HepG2 (cell line): ENCODE measurements at regions not wholly inside any gene's neighbourhood (a gene's known extent, or its start where the extent isn't known, plus 50 kb on each side); places are given as distances from the start of the nearest gene placed in this dataset.

Experiments
- CTCF ChIP-seq: sonication (generic); formaldehyde crosslinking; IDR thresholded peaks from 2 replicates; pipeline ENCODE4 v1.5.0; 2020; ENCODE audit warnings: mild to moderate bottlenecking, missing genetic modification reagents, moderate library complexity
- IRF1 ChIP-seq: sonication (generic); formaldehyde crosslinking; IDR thresholded peaks from 2 replicates; pipeline ENCODE4 v1.4.0; 2020; ENCODE audit warnings: low read depth, mild to moderate bottlenecking, missing genetic modification reagents
- IRF2 ChIP-seq: IDR thresholded peaks from 2 replicates; pipeline ENCODE4 v1.6.1; 2018; ENCODE audit warnings: missing genetic modification reagents, missing compliant biosample characterization
- MAFF ChIP-seq: IDR thresholded peaks from 2 replicates; pipeline ENCODE4 v1.6.1; 2011; ENCODE audit warnings: low read depth, low read length, improper control_type of control experiment
- POLR2A ChIP-seq, 2 experiments: IDR thresholded peaks; 2 replicates each; pipeline ENCODE4 v1.6.1; 2011; ENCODE audit warnings: low read depth in 2 of 2, low read length in 2 of 2, mild to moderate bottlenecking in 1 of 2, moderate library complexity in 1 of 2; ENCODE audit not compliant: insufficient read depth in 1 of 2
- SMAD3 ChIP-seq: sonication (generic); formaldehyde crosslinking; IDR thresholded peaks from 2 replicates; pipeline ENCODE4 v1.4.0; 2020; ENCODE audit warnings: missing genetic modification reagents
- STAG1 ChIP-seq: sonication (generic); formaldehyde crosslinking; IDR thresholded peaks from 2 replicates; pipeline ENCODE4 v1.4.0; 2020; ENCODE audit warnings: missing genetic modification reagents
- ZNF274 ChIP-seq: sonication (generic); formaldehyde crosslinking; IDR thresholded peaks from 2 replicates; pipeline ENCODE4 v1.5.1; 2020; ENCODE audit warnings: mild to moderate bottlenecking, missing genetic modification reagents
- ZNF7 ChIP-seq: IDR thresholded peaks from 2 replicates; pipeline ENCODE4 v1.6.1; 2016; ENCODE audit warnings: missing biosample characterization, missing genetic modification reagents
- ZNF792 ChIP-seq: IDR thresholded peaks from 2 replicates; pipeline ENCODE4 v1.6.1; 2016
- TF ChIP-seq, protein P1 (sequence below): conservative IDR thresholded peaks from 2 replicates; pipeline ENCODE4 v1.6.1; 2018; ENCODE audit warnings: missing genetic modification reagents
- TF ChIP-seq, protein P2 (sequence below): sonication (generic); formaldehyde crosslinking; IDR thresholded peaks from 2 replicates; pipeline ENCODE4 v1.4.0; 2020; ENCODE audit warnings: low read depth, missing genetic modification reagents
- TF ChIP-seq, protein P3 (sequence below): sonication (generic); formaldehyde crosslinking; IDR thresholded peaks from 2 replicates; pipeline ENCODE4 v1.4.0; 2020; ENCODE audit warnings: mild to moderate bottlenecking, missing genetic modification reagents

DNA sequence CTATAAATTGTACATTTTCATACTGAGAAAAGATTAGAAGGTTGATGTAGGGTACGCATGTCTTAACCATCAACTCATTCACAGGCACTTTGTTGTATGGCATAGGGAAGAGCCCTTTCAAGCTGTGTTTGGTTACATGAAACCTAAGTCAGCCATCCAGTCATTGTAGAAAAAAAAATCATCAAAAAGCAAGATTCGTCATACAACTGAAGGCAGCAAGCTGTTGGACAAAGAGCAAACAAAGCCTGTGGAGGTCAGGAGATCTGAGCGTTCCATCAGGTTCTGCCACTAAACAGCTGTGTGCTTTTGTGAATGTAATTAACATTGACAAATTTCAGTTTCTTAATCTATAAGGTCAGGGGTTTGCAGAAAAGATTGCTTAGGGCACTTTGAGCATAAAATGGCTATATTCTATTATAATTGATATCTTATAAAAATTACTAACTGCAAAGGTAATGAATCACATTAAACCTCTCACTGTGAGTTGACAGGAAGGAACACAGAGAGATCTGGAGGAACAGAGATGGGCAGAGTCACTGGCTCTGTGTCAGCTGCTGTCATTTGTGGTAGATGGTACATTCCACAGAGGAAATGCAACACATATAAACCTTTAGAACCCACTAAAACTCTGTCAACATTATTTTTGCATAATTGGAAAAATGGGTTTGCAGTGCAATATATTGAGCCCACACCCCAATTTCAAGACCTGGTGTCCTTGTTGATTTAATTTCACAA is 66.3 kb upstream of the MYOCD start:
- TF ChIP-seq STAG1 (CRISPR knock-in tag) = no peak
- TF ChIP-seq CTCF (CRISPR knock-in tag) = no peak
- TF ChIP-seq ZNF274 = no peak
- TF ChIP-seq POLR2A (IDR thresholded peaks at IDR 0.05; ENCODE audit: insufficient read depth in 1 of 2, low read depth in 2 of 2, low read length in 2 of 2) = no peak
- TF ChIP-seq, protein P1, sequence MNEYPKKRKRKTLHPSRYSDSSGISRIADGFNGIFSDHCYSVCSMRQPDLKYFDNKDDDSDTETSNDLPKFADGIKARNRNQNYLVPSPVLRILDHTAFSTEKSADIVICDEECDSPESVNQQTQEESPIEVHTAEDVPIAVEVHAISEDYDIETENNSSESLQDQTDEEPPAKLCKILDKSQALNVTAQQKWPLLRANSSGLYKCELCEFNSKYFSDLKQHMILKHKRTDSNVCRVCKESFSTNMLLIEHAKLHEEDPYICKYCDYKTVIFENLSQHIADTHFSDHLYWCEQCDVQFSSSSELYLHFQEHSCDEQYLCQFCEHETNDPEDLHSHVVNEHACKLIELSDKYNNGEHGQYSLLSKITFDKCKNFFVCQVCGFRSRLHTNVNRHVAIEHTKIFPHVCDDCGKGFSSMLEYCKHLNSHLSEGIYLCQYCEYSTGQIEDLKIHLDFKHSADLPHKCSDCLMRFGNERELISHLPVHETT (CRISPR knock-in tag) = no peak
- TF ChIP-seq SMAD3 = no peak
- TF ChIP-seq, protein P2, sequence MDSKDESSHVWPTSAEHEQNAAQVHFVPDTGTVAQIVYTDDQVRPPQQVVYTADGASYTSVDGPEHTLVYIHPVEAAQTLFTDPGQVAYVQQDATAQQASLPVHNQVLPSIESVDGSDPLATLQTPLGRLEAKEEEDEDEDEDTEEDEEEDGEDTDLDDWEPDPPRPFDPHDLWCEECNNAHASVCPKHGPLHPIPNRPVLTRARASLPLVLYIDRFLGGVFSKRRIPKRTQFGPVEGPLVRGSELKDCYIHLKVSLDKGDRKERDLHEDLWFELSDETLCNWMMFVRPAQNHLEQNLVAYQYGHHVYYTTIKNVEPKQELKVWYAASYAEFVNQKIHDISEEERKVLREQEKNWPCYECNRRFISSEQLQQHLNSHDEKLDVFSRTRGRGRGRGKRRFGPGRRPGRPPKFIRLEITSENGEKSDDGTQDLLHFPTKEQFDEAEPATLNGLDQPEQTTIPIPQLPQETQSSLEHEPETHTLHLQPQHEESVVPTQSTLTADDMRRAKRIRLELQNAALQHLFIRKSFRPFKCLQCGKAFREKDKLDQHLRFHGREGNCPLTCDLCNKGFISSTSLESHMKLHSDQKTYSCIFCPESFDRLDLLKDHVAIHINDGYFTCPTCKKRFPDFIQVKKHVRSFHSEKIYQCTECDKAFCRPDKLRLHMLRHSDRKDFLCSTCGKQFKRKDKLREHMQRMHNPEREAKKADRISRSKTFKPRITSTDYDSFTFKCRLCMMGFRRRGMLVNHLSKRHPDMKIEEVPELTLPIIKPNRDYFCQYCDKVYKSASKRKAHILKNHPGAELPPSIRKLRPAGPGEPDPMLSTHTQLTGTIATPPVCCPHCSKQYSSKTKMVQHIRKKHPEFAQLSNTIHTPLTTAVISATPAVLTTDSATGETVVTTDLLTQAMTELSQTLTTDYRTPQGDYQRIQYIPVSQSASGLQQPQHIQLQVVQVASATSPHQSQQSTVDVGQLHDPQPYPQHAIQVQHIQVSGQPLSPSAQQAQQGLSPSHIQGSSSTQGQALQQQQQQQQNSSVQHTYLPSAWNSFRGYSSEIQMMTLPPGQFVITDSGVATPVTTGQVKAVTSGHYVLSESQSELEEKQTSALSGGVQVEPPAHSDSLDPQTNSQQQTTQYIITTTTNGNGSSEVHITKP (CRISPR knock-in tag) = no peak
- TF ChIP-seq, protein P3, sequence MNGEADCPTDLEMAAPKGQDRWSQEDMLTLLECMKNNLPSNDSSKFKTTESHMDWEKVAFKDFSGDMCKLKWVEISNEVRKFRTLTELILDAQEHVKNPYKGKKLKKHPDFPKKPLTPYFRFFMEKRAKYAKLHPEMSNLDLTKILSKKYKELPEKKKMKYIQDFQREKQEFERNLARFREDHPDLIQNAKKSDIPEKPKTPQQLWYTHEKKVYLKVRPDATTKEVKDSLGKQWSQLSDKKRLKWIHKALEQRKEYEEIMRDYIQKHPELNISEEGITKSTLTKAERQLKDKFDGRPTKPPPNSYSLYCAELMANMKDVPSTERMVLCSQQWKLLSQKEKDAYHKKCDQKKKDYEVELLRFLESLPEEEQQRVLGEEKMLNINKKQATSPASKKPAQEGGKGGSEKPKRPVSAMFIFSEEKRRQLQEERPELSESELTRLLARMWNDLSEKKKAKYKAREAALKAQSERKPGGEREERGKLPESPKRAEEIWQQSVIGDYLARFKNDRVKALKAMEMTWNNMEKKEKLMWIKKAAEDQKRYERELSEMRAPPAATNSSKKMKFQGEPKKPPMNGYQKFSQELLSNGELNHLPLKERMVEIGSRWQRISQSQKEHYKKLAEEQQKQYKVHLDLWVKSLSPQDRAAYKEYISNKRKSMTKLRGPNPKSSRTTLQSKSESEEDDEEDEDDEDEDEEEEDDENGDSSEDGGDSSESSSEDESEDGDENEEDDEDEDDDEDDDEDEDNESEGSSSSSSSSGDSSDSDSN = no peak
- TF ChIP-seq ZNF7 (CRISPR knock-in tag) = no peak
- no peak for TF ChIP-seq IRF1 (CRISPR knock-in tag)
- no peak for TF ChIP-seq MAFF
- no peak for TF ChIP-seq ZNF792
- no peak for TF ChIP-seq IRF2
